ENCODE measurements at regions not wholly inside any gene's neighbourhood (a gene's known extent, or its start where the extent isn't known, plus 50 kb on each side); places are given as distances from the start of the nearest gene placed in this dataset.
"Not testable (repeated sequence)": the region's sequence is repeated elsewhere in the genome, so short reads cannot be mapped to it uniquely, and the experiment has no call there.

DNA sequence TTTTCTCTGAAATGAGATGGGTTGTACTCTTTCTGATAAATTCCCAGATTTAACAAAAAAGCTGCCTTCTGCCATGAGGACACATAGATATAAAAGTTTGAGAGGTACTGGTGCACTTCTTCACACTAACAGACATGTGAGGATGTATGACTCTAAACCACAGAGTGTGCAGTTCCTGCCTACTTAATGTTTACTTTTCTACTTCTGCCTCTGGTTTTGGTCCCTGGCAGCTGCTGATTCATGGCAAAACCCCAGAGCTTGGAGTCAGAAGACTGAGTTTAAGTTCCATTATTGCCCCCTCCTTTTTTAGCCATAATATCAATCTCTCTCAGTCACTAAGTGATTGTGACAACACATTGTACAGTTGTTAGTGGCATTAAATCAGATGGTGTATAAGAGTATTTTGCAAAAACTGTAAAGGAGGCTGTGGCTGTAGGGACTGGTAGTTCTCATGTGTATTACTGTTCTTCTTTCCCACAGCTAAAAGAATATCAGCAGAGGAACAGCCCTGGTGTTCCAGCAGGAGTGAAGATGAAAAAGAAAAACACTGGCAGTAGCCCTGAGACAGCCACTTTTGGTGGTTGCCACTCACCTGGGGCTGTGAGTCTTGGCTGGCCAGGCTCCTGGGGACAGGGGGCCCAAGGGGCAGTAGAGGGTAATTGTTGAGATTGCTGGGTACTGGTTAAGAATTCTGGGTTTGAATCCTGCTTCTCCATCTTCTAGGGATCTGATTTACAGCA, 64.4 kb upstream of the CSPG4 start:
- H3K4me3 ChIP-seq (ENCODE audit: low read depth in 2 of 2, low read length in 2 of 2); H3K9me3 ChIP-seq (ENCODE audit: control insufficient read depth, insufficient read depth, low read depth, low read length); POLR2A ChIA-PET; CTCF ChIA-PET; H3K27ac ChIP-seq (ENCODE audit: low read length); in situ Hi-C loops (cut with HindIII; ENCODE audit: low pct_unique_long_range_greater_than_20kb, low sequenced_read_pairs); H3K4me1 ChIP-seq (ENCODE audit: control insufficient read depth, insufficient read depth, low read length); BruUV-seq (replicated peaks); intact Hi-C loops (cut with micrococcal nuclease; ENCODE audit: unreplicated experiment); ATAC-seq; DNase-seq (ENCODE audit: low read depth, low spot score); H3K36me3 ChIP-seq (ENCODE audit: control insufficient read depth, insufficient read depth, low read length); H3K27me3 ChIP-seq (ENCODE audit: control insufficient read depth, insufficient read depth, low read length): not testable (repeated sequence)

GRCh38 chr15:75776065-75776423, 63.4 kb upstream of the CSPG4 start:
- H3K27me3 ChIP-seq (ENCODE audit: control insufficient read depth, insufficient read depth, low read length) = no peaks in the 10 kb centered on the region
- TF ChIP-seq, protein P1, sequence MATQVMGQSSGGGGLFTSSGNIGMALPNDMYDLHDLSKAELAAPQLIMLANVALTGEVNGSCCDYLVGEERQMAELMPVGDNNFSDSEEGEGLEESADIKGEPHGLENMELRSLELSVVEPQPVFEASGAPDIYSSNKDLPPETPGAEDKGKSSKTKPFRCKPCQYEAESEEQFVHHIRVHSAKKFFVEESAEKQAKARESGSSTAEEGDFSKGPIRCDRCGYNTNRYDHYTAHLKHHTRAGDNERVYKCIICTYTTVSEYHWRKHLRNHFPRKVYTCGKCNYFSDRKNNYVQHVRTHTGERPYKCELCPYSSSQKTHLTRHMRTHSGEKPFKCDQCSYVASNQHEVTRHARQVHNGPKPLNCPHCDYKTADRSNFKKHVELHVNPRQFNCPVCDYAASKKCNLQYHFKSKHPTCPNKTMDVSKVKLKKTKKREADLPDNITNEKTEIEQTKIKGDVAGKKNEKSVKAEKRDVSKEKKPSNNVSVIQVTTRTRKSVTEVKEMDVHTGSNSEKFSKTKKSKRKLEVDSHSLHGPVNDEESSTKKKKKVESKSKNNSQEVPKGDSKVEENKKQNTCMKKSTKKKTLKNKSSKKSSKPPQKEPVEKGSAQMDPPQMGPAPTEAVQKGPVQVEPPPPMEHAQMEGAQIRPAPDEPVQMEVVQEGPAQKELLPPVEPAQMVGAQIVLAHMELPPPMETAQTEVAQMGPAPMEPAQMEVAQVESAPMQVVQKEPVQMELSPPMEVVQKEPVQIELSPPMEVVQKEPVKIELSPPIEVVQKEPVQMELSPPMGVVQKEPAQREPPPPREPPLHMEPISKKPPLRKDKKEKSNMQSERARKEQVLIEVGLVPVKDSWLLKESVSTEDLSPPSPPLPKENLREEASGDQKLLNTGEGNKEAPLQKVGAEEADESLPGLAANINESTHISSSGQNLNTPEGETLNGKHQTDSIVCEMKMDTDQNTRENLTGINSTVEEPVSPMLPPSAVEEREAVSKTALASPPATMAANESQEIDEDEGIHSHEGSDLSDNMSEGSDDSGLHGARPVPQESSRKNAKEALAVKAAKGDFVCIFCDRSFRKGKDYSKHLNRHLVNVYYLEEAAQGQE (IDR thresholded peaks at IDR 0.05; ENCODE audit: insufficient read depth in 1 of 2, low read depth in 2 of 2, low read length in 1 of 2) = no peak
- TF ChIP-seq, protein P2, sequence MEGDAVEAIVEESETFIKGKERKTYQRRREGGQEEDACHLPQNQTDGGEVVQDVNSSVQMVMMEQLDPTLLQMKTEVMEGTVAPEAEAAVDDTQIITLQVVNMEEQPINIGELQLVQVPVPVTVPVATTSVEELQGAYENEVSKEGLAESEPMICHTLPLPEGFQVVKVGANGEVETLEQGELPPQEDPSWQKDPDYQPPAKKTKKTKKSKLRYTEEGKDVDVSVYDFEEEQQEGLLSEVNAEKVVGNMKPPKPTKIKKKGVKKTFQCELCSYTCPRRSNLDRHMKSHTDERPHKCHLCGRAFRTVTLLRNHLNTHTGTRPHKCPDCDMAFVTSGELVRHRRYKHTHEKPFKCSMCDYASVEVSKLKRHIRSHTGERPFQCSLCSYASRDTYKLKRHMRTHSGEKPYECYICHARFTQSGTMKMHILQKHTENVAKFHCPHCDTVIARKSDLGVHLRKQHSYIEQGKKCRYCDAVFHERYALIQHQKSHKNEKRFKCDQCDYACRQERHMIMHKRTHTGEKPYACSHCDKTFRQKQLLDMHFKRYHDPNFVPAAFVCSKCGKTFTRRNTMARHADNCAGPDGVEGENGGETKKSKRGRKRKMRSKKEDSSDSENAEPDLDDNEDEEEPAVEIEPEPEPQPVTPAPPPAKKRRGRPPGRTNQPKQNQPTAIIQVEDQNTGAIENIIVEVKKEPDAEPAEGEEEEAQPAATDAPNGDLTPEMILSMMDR (IDR thresholded peaks at IDR 0.05) = no peak
- TF ChIP-seq SIN3A (IDR thresholded peaks at IDR 0.05; ENCODE audit: borderline replicate concordance, insufficient read depth, low read depth, low read length) (no peak), TCF7L2 (IDR thresholded peaks at IDR 0.05; ENCODE audit: low read depth, low read length) (no peak), POLR2AphosphoS5 (IDR thresholded peaks at IDR 0.05; ENCODE audit: low read depth, low read length) (no peak)
- intact Hi-C loops (cut with micrococcal nuclease; ENCODE audit: unreplicated experiment) = no loop called here
- ATAC-seq (no peak), DNase-seq (ENCODE audit: low read depth, low spot score) (no peak)
- H3K4me3 ChIP-seq (ENCODE audit: low read depth in 2 of 2, low read length in 2 of 2) = no peak overlapping the region
- in situ Hi-C loops (cut with HindIII; ENCODE audit: low pct_unique_long_range_greater_than_20kb, low sequenced_read_pairs) = no loop called here
- ChIA-PET CTCF (no interaction called here), POLR2A (no interaction called here)
- no peaks in the 10 kb centered on the region for H3K36me3 ChIP-seq (ENCODE audit: control insufficient read depth, insufficient read depth, low read length)
- H3K27ac ChIP-seq (ENCODE audit: low read length) = no peak overlapping the region
- H3K4me1 ChIP-seq (ENCODE audit: control insufficient read depth, insufficient read depth, low read length) = no peaks in the 10 kb centered on the region
- no TSS peak for BruUV-seq (replicated peaks)
- H3K9me3 ChIP-seq (ENCODE audit: control insufficient read depth, insufficient read depth, low read depth, low read length) = no peaks in the 10 kb centered on the region

GRCh38 chr15:75775296-75776064, 62.8 kb upstream of the CSPG4 start:
- Histone ChIP-seq H3K4me1 (ENCODE audit: control insufficient read depth, insufficient read depth, low read length) (no peaks in the 10 kb centered on the region), H3K4me3 (ENCODE audit: low read depth in 2 of 2, low read length in 2 of 2) (no peak overlapping the region), H3K9me3 (ENCODE audit: control insufficient read depth, insufficient read depth, low read depth, low read length) (no peaks in the 10 kb centered on the region), H3K36me3 (ENCODE audit: control insufficient read depth, insufficient read depth, low read length) (no peaks in the 10 kb centered on the region), H3K27me3 (ENCODE audit: control insufficient read depth, insufficient read depth, low read length) (no peaks in the 10 kb centered on the region), H3K27ac (ENCODE audit: low read length) (no peak overlapping the region)
- BruUV-seq (replicated peaks) = no TSS peak
- in situ Hi-C loops (cut with HindIII; ENCODE audit: low pct_unique_long_range_greater_than_20kb, low sequenced_read_pairs) = no loop called here
- TF ChIP-seq, protein P2 (IDR thresholded peaks at IDR 0.05) = no peak
- ATAC-seq = no peak
- POLR2A ChIA-PET = no interaction called here
- no peak for DNase-seq (ENCODE audit: low read depth, low spot score)
- CTCF ChIA-PET = no interaction called here
- intact Hi-C loops (cut with micrococcal nuclease; ENCODE audit: unreplicated experiment) = no loop called here

DNA sequence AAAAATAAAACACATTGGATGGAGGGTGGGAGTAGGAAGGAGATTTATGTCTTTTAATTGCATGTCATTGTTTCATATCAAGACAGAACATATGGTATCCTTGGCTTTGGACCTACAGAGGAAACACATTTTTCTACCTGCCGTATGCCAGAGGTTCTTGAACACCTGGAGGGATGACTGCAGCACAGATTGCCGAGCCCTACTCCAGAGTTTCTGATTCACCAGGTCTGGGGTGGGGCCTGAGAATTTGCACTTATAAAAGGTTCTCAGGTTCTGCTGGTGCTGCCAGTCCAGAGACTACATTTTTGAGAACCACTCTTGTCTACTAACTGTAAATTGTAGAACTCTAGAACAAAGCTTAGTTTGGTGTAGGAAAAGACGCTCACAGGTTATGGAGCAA, 61.3 kb upstream of the CSPG4 start:
- in situ Hi-C loops (cut with HindIII; ENCODE audit: low pct_unique_long_range_greater_than_20kb, low sequenced_read_pairs) = not testable (repeated sequence)

More for the DNA sequence above, 61.3 kb upstream of the CSPG4 start:
- BruUV-seq (replicated peaks); H3K9me3 ChIP-seq (ENCODE audit: control insufficient read depth, insufficient read depth, low read depth, low read length); ATAC-seq; intact Hi-C loops (cut with micrococcal nuclease; ENCODE audit: unreplicated experiment); H3K36me3 ChIP-seq (ENCODE audit: control insufficient read depth, insufficient read depth, low read length); H3K4me3 ChIP-seq (ENCODE audit: low read depth in 2 of 2, low read length in 2 of 2); H3K4me1 ChIP-seq (ENCODE audit: control insufficient read depth, insufficient read depth, low read length); CTCF ChIA-PET; DNase-seq (ENCODE audit: low read depth, low spot score); H3K27me3 ChIP-seq (ENCODE audit: control insufficient read depth, insufficient read depth, low read length); POLR2A ChIA-PET; H3K27ac ChIP-seq (ENCODE audit: low read length): not testable (repeated sequence)

Data from Panc1 (cell line).